HEK293T (cell line): ENCODE measurements at regions not wholly inside any gene's neighbourhood (a gene's known extent, or its start where the extent isn't known, plus 50 kb on each side); places are given as distances from the start of the nearest gene placed in this dataset.
A peak's percentile ranks its signal among the peaks of the same experiment; 100 is the strongest.

Experiments
- CTCF ChIA-PET: fragments of 350-600 bp; formaldehyde crosslinking; extraction: SDS; loops from one replicate; lab custom pipeline; 2021; ENCODE audit warnings: antibody characterized with exemption, inconsistent platforms; lab: Yijun Ruan, JAX
- POLR2A ChIA-PET: fragments of 350-600 bp; formaldehyde crosslinking; extraction: SDS; loops from one replicate; lab custom pipeline; 2020; ENCODE audit warnings: antibody characterized with exemption, inconsistent platforms; lab: Yijun Ruan, JAX
- DNase-seq: peaks from one replicate; pipeline ENCODE4 v3.0.0; 2012; ENCODE audit warnings: mixed read lengths; ENCODE audit errors: extremely low spot score
- ARNT ChIP-seq: fragments of 450-650 bp; IDR thresholded peaks from 2 replicates; pipeline ENCODE4 v1.6.1; 2017; ENCODE audit warnings: mild to moderate bottlenecking
- BHLHE40 ChIP-seq: fragments of 450-650 bp; IDR thresholded peaks from 2 replicates; pipeline ENCODE4 v1.6.1; 2016; ENCODE audit warnings: mild to moderate bottlenecking, moderate library complexity, borderline replicate concordance
- CTBP1 ChIP-seq: fragments of 450-650 bp; IDR thresholded peaks from 2 replicates; pipeline ENCODE4 v1.6.1; 2016; ENCODE audit warnings: borderline replicate concordance
- ELF4 ChIP-seq: fragments of 450-650 bp; IDR thresholded peaks from 2 replicates; pipeline ENCODE4 v1.6.1; 2017; ENCODE audit warnings: antibody characterized with exemption
- FOXA1 ChIP-seq: fragments of 450-650 bp; IDR thresholded peaks from 2 replicates; pipeline ENCODE4 v1.6.1; 2016; ENCODE audit warnings: mild to moderate bottlenecking
- FOXK2 ChIP-seq: fragments of 450-650 bp; IDR thresholded peaks from 2 replicates; pipeline ENCODE4 v1.6.1; 2016; ENCODE audit warnings: mild to moderate bottlenecking
- FOXM1 ChIP-seq: fragments of 450-650 bp; IDR thresholded peaks from 2 replicates; pipeline ENCODE4 v1.6.1; 2017; ENCODE audit warnings: mild to moderate bottlenecking, borderline replicate concordance
- HDGF ChIP-seq: fragments of 450-650 bp; IDR thresholded peaks from 2 replicates; pipeline ENCODE4 v1.6.1; 2017; ENCODE audit warnings: antibody characterized with exemption, borderline replicate concordance
- L3MBTL2 ChIP-seq: fragments of 450-650 bp; conservative IDR thresholded peaks from 2 replicates; pipeline ENCODE4 v1.6.1; 2016; ENCODE audit warnings: mild to moderate bottlenecking
- LEF1 ChIP-seq: fragments of 450-650 bp; IDR thresholded peaks from 2 replicates; pipeline ENCODE4 v1.6.1; 2017; ENCODE audit warnings: mild to moderate bottlenecking, borderline replicate concordance
- NFRKB ChIP-seq: fragments of 450-650 bp; IDR thresholded peaks from 2 replicates; pipeline ENCODE4 v1.6.1; 2016; ENCODE audit warnings: mild to moderate bottlenecking, moderate library complexity
- SP1 ChIP-seq: fragments of 450-650 bp; IDR thresholded peaks from 2 replicates; pipeline ENCODE4 v1.6.1; 2017
- SUZ12 ChIP-seq: fragments of 450-650 bp; IDR thresholded peaks from 2 replicates; pipeline ENCODE4 v1.6.1; 2016; ENCODE audit warnings: mild to moderate bottlenecking
- TARDBP ChIP-seq: fragments of 450-650 bp; IDR thresholded peaks from 2 replicates; pipeline ENCODE4 v1.6.1; 2016
- ZNF384 ChIP-seq: fragments of 450-650 bp; IDR thresholded peaks from 2 replicates; pipeline ENCODE4 v1.6.1; 2016
- TF ChIP-seq, protein P1 (sequence below): fragments of 450-650 bp; IDR thresholded peaks from 2 replicates; pipeline ENCODE4 v1.6.1; 2016

- TF ChIP-seq NFRKB: no peak
- ChIA-PET CTCF (interaction anchor here (0.9 kb wide), 1 partner anchor 22 kb away, joined by 5 read pairs; no protein-coding TSS in a partner anchor), POLR2A (no interaction called here)
- DNase-seq: no peak
Observed at GRCh38 chr19:46953955-46954501, 65.6 kb upstream of the NPAS1 start.

GRCh38 chr19:46954502-46954992 lies 65.1 kb upstream of the NPAS1 start:
- CTCF ChIA-PET: interaction anchor here (0.9 kb wide), 1 partner anchor 21 kb away, joined by 5 read pairs; no protein-coding TSS in a partner anchor
- POLR2A ChIA-PET: no interaction called here
- TF ChIP-seq SP1 (no peak), FOXK2 (no peak), ELF4 (no peak), CTBP1 (no peak), TARDBP (no peak), NFRKB (no peak), BHLHE40 (no peak), LEF1 (no peak)
- no peak for DNase-seq

GRCh38 chr19:46954993-46955812 lies 64.4 kb upstream of the NPAS1 start:
- TF ChIP-seq, protein P1, sequence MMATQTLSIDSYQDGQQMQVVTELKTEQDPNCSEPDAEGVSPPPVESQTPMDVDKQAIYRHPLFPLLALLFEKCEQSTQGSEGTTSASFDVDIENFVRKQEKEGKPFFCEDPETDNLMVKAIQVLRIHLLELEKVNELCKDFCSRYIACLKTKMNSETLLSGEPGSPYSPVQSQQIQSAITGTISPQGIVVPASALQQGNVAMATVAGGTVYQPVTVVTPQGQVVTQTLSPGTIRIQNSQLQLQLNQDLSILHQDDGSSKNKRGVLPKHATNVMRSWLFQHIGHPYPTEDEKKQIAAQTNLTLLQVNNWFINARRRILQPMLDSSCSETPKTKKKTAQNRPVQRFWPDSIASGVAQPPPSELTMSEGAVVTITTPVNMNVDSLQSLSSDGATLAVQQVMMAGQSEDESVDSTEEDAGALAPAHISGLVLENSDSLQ: no peak
- no peak for TF ChIP-seq ELF4
- TF ChIP-seq TARDBP: no peak
- no peak for TF ChIP-seq CTBP1
- ChIA-PET POLR2A (no interaction called here), CTCF (interaction anchor here (0.6 kb wide), 1 partner anchor 67 kb away, joined by 3 read pairs; no protein-coding TSS in a partner anchor)
- DNase-seq: no peak

DNA sequence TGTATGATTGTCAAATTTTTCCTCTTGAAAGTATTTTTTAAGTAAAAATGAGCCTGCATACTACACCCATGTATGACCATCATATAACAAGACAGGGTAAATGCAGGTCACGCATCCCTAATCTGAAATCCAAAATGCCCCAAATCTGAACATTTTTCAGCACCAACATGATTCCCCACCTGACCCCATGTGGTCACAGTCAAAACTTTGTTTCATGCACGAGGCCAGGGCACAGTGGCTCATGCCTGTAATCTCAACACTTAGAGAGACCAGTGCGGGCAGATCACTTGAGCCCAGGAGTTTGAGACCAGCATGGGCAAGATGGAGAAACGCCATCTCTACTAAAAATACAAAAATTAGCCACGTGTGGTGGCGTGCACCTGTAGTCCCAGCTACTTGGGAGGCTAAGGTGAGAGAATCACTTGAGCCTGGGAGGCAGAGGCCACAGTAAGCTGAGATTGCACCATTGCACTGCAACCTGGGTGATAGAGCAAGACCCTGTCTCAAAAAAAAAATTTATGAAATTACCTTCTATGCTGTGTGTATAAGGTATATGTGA lies 63.7 kb upstream of the NPAS1 start:
- CTCF ChIA-PET: interaction anchor here (0.6 kb wide), 1 partner anchor 67 kb away, joined by 3 read pairs; no protein-coding TSS in a partner anchor
- DNase-seq: no peak
- POLR2A ChIA-PET: no interaction called here
- TF ChIP-seq HDGF (no peak), SUZ12 (no peak), ZNF384 (no peak), L3MBTL2 (no peak), LEF1 (no peak), FOXM1 (no peak), FOXA1 (no peak), CTBP1 (no peak), ELF4 (no peak), FOXK2 (no peak), SP1 (no peak), NFRKB (no peak), BHLHE40 (no peak), TARDBP (no peak), ARNT (no peak)
- TF ChIP-seq, protein P1: no peak

DNA sequence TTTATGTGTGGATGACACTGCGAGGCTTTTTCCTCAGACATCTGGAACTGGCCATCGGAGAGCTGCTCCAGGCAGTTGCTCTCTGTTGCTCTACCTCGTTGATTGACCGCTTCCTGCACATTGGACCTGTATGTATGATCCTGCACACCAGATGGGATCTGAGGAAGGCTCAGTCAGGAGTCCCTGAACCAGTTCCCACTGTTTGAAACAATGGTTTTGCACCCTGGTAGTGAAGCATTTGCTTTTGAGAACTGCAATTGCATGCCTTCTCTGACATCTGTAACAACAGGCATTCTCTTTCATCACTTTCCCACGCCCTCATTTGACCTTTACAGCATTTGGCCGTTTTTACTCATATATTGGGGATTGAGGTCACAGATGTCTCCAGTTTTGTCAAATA lies 61.1 kb upstream of the NPAS1 start:
- no peak for TF ChIP-seq TARDBP
- TF ChIP-seq, protein P1: no peak
- CTCF ChIA-PET: no interaction called here
- no peak for DNase-seq
- POLR2A ChIA-PET: no interaction called here

DNA sequence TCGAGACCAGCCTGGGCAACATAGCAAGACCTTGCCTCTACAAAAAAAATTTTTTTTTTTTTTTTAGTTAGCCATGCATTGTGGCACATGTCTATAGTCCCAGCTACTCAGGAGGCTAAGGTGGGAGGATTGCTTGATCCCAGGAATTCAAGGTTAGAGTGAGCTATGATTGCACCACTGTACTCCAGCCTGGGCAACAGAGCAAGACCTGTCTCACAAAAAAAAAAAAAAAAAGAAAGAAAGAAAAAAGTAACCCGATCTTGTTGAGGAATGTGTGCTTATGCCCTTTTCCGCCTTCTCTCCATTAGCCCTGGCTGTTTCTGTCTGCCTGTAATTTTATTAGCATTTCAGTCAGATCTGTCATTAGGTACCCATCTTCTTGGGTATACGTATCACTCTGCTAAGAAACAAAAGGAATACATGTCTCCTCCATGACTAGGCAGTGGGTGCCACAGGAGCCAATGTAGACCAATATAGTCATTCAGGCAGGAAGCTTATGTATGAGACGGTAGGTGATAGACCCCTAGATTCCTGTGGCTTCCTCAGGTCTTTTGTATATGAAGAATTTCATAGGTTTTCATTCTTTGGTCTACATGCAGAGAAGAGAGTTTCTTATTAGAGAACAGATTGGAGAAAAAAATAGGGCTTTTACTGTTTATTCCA lies 59.6 kb upstream of the NPAS1 start:
- TF ChIP-seq FOXK2: no peak
- no peak for TF ChIP-seq SUZ12
- no peak for TF ChIP-seq TARDBP
- peak; percentile 80 for TF ChIP-seq ZNF384
- TF ChIP-seq BHLHE40: no peak
- TF ChIP-seq FOXM1: no peak
- no peak for DNase-seq
- POLR2A ChIA-PET: no interaction called here
- CTCF ChIA-PET: no interaction called here
